ENCODE measurements at regions not wholly inside any gene's neighbourhood (a gene's known extent, or its start where the extent isn't known, plus 50 kb on each side); places are given as distances from the start of the nearest gene placed in this dataset.

DNA sequence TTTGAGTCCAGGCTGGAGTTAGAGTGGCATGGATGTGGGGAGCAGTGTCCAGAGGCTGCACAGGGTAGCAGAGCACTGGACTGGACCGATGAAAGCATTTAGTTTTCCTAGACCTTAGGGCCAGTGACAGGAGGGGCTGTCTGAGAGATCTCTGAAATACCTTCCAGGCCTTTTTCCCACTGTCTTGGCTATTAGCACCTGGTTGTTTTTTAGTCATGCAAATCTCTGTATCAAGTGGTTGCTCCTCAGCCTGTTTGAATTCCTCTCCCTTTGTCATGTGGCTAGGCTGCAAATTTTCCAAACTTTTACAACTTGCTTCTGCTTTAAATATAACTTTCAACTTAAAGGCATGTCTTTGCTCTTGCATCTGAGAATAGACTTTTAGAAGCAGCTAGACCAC, 504.3 kb upstream of the VSTM2A start:
- TF ChIP-seq POLR2A (IDR thresholded peaks at IDR 0.05) (no peak), CTCF (IDR thresholded peaks at IDR 0.05) (no peak), EP300 (IDR thresholded peaks at IDR 0.05; ENCODE audit: low read depth) (no peak)
